Transverse colon (tissue), 4 donors: ENCODE measurements at regions not wholly inside any gene's neighbourhood (a gene's known extent, or its start where the extent isn't known, plus 50 kb on each side); places are given as distances from the start of the nearest gene placed in this dataset.

ENCODE experiments used
- DNase-seq: peaks from one replicate; pipeline ENCODE4 v3.0.0-alpha.2; 2019
- H3K27ac ChIP-seq, 4 donors: fragments of 200-600 bp; sonication (generic); 2 replicates each; pipeline ENCODE4 v1.5.1; 2016 to 2018; ENCODE audit warnings: inconsistent platforms in 4 of 4
- H3K27me3 ChIP-seq: fragments of 200-600 bp; sonication (generic); 2 replicates; pipeline ENCODE4 v1.5.1; 2017; ENCODE audit warnings: inconsistent platforms
- H3K36me3 ChIP-seq, 4 donors: fragments of 200-600 bp; sonication (generic); 2 replicates each; pipeline ENCODE4 v1.5.1; 2017 to 2019; ENCODE audit warnings: inconsistent platforms in 4 of 4
- H3K4me1 ChIP-seq, 4 donors: fragments of 200-600 bp; sonication (generic); 2 replicates each; pipeline ENCODE4 v1.5.1; 2017 to 2020; ENCODE audit warnings: inconsistent platforms in 4 of 4
- H3K4me3 ChIP-seq, 4 donors: fragments of 200-600 bp; sonication (generic); 1 replicate in 1 of 4; 2 replicates in 3 of 4; pipeline versions ENCODE4 v1.5.1 to v1.6.1; 2017 to 2019; ENCODE audit warnings: inconsistent platforms in 4 of 4
- H3K9me3 ChIP-seq, 2 donors: fragments of 200-600 bp; sonication (generic); 2 replicates each; pipeline ENCODE4 v1.5.1; 2017 to 2019; ENCODE audit warnings: inconsistent platforms in 2 of 2
- CTCF ChIP-seq, 5 experiments: fragments of 200-600 bp in 3 of 5; fragments of 450-650 bp in 2 of 5; sonication (generic) in 3 of 5; IDR thresholded peaks; 1 replicate in 2 of 5; 2 replicates in 3 of 5; pipeline ENCODE4 v1.5.1; 2016 to 2017; ENCODE audit warnings: antibody characterized with exemption in 5 of 5, inconsistent platforms in 3 of 5, mild to moderate bottlenecking in 2 of 5, moderate library complexity in 1 of 5
- EP300 ChIP-seq: sonication (generic); formaldehyde crosslinking; IDR thresholded peaks from one replicate; pipeline ENCODE4 v1.6.1; 2017; ENCODE audit warnings: antibody characterized with exemption, low read depth
- POLR2A ChIP-seq: fragments of 450-650 bp; IDR thresholded peaks from one replicate; pipeline ENCODE4 v1.6.1; 2016; ENCODE audit warnings: antibody characterized with exemption, mild to moderate bottlenecking, moderate library complexity
- POLR2AphosphoS5 ChIP-seq, 3 donors: sonication (generic); formaldehyde crosslinking; IDR thresholded peaks; one replicate each; pipeline ENCODE4 v1.6.1; 2016; ENCODE audit warnings: antibody characterized with exemption in 3 of 3
- WGBS, 2 donors: methylation state at CpG; one replicate each; pipeline ENCODE4 v1.1.5; 2018; ENCODE audit warnings: low coverage in 1 of 2; 5-methylcytosine and 5-hydroxymethylcytosine counted together
- in situ Hi-C, 4 donors: fragments of 200-750 bp; cut with MboI; loops; one replicate each; pipeline versions ENCODE4 v1.15.0 to v1.15.1; 2017; ENCODE audit warnings: low sequenced_read_pairs in 3 of 4, low pct_ligation_motif_present in 1 of 4, low pct_unique_long_range_greater_than_20kb in 1 of 4
- intact Hi-C: fragments of 100-400 bp; cut with DNase I; formaldehyde crosslinking; loops from one replicate; pipeline ENCODE4 v1.15.1; 2023; ENCODE audit warnings: low total_unique reads

GRCh38 chr15:95595759-95596158 lies 734.7 kb upstream of the NR2F2 start:
- TF ChIP-seq POLR2A (no peak), EP300 (no peak), CTCF (IDR thresholded peaks at IDR 0.05) (no peak), POLR2AphosphoS5 (IDR thresholded peaks at IDR 0.05) (no peak)
- intact Hi-C loops (no loop called here), in situ Hi-C loops (no loop called here)
- Histone ChIP-seq H3K27me3 (no peaks in the 10 kb centered on the region), H3K4me1 (no peaks in the 10 kb centered on the region), H3K36me3 (no peaks in the 10 kb centered on the region), H3K9me3 (no peaks in the 10 kb centered on the region), H3K4me3 (no peak overlapping the region), H3K27ac (no peak overlapping the region)
- DNase-seq, result no peak

DNA sequence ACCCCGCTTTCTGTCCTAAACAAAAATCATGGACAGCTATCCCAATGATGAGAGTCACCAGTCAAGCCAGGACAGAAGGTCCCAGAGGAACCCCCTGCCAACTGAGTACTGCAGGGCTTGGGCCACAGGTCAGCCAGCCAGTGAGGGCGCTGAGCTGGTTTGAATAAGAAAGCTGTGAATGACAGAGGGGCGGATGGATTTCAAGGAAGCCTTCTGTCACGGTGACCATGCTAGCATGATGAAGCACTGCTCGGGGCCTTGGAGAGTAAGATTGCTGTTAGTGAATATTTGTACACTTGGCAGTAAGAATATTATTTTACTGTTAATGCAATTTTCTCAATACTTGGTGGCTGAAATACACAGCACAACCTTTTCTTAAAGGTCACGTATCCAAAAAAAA lies 734.0 kb upstream of the NR2F2 start:
- no peaks in the 10 kb centered on the region for H3K4me1 ChIP-seq
- no peaks in the 10 kb centered on the region for H3K36me3 ChIP-seq
- 68 to 70% methylated on average over 5 to 6 of the region's 6 CpGs for WGBS, 2 donors
- H3K27me3 ChIP-seq, result no peaks in the 10 kb centered on the region
- in situ Hi-C loops (no loop called here), intact Hi-C loops (no loop called here)
- H3K27ac ChIP-seq, result no peak overlapping the region
- no peak overlapping the region for H3K4me3 ChIP-seq
- H3K9me3 ChIP-seq, result no peaks in the 10 kb centered on the region
- no peak for DNase-seq
- no peak for TF ChIP-seq EP300
- no peak for TF ChIP-seq POLR2A

DNA sequence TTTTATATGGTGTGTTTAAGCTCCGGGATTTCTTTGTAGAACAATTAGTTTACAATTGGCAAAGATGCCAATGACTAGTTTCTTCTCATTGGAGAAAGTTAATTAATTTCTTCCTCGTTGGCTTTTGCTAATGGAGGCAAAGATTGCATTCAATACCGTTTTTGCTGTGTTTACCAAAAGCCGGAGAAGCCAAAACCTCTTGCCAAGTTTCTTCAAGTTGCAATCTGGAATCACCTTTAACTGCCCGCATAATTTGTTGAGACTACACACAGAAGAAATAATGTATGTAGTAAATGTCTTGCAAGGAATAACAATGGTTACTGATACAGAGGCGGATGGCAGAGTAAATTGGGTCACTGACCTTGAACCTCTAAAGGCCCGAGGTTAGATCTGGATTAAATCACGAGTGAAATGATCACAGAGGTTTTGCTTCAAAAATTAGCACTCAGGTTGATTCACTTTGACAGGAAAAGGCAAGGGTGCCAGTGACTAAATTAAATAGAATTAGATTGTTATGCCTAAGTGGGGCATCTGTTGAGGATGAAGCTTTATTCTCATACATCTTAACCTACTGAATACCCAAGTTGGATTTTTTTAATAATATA lies 732.1 kb upstream of the NR2F2 start:
- WGBS, 2 donors, result 43 to 50% methylated on average over 8 of the region's 8 CpGs
- Histone ChIP-seq H3K36me3 (no peaks in the 10 kb centered on the region), H3K9me3 (no peaks in the 10 kb centered on the region), H3K27ac (no peak overlapping the region), H3K27me3 (no peaks in the 10 kb centered on the region), H3K4me3 (no peak overlapping the region), H3K4me1 (no peaks in the 10 kb centered on the region)
- intact Hi-C loops, result no loop called here
- in situ Hi-C loops, result no loop called here
- no peak for DNase-seq
- TF ChIP-seq CTCF (IDR thresholded peaks at IDR 0.05) (no peak), EP300 (no peak), POLR2A (no peak), POLR2AphosphoS5 (IDR thresholded peaks at IDR 0.05) (no peak)

GRCh38 chr15:95600367-95600766 lies 730.1 kb upstream of the NR2F2 start:
- Histone ChIP-seq H3K4me1 (peaks cover 0 to 3% (median 0%) of the 10 kb centered on the region in 4 donors), H3K9me3 (no peaks in the 10 kb centered on the region), H3K36me3 (no peaks in the 10 kb centered on the region), H3K27me3 (no peaks in the 10 kb centered on the region), H3K4me3 (no peak overlapping the region), H3K27ac (no peak overlapping the region)
- intact Hi-C loops (no loop called here), in situ Hi-C loops (no loop called here)
- WGBS, 2 donors, result 85 to 100% methylated on average over 1 to 2 of the region's 2 CpGs
- no peak for DNase-seq
- TF ChIP-seq EP300 (no peak), POLR2A (no peak), CTCF (IDR thresholded peaks at IDR 0.05) (no peak), POLR2AphosphoS5 (IDR thresholded peaks at IDR 0.05) (no peak)

DNA sequence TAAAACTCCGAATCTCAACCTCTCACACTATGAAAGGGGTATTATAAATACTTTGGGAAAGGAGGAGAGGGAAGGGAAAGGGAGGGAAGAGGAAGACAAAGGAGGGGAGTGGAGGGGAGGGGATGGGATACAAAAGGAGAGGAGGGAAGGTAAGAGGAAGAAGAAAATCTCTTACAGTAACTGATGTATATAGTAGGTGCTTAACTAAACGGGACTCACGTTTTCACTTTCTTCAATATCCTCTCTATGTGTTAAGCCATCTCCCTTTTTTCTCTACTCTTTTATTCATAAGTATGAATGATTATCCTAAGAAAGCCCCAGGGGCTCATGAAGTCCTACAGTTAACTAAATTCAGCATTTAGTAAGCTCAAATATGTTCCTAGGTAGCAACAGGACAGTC lies 729.6 kb upstream of the NR2F2 start:
- no peak overlapping the region for H3K27ac ChIP-seq
- H3K4me3 ChIP-seq, result no peak overlapping the region
- H3K27me3 ChIP-seq, result no peaks in the 10 kb centered on the region
- WGBS, 2 donors, result 90 to 92% methylated on average over 3 of the region's 3 CpGs
- peaks cover 0 to 3% (median 0%) of the 10 kb centered on the region in 4 donors for H3K4me1 ChIP-seq
- H3K9me3 ChIP-seq, result no peaks in the 10 kb centered on the region
- H3K36me3 ChIP-seq, result no peaks in the 10 kb centered on the region
- no peak for TF ChIP-seq CTCF (IDR thresholded peaks at IDR 0.05)
- TF ChIP-seq EP300, result no peak
- no peak for TF ChIP-seq POLR2A
- TF ChIP-seq POLR2AphosphoS5 (IDR thresholded peaks at IDR 0.05), result no peak
- intact Hi-C loops, result no loop called here
- in situ Hi-C loops, result no loop called here
- no peak for DNase-seq
